NB4 (cell line): ENCODE measurements at regions not wholly inside any gene's neighbourhood (a gene's known extent, or its start where the extent isn't known, plus 50 kb on each side); places are given as distances from the start of the nearest gene placed in this dataset.

Source experiments
- CTCF ChIP-seq: IDR thresholded peaks from one replicate; pipeline ENCODE4 v1.5.1; 2012; ENCODE audit warnings: low read depth, low read length
- MAX ChIP-seq: IDR thresholded peaks from 2 replicates; pipeline ENCODE4 v1.6.1; 2011; ENCODE audit warnings: low read depth, low read length
- MYC ChIP-seq: IDR thresholded peaks from 2 replicates; pipeline ENCODE4 v1.6.1; 2011; ENCODE audit warnings: low read depth, low read length
- POLR2A ChIP-seq: IDR thresholded peaks from 2 replicates; pipeline ENCODE4 v1.6.1; 2011; ENCODE audit warnings: mild to moderate bottlenecking; ENCODE audit not compliant: insufficient read length; ENCODE audit errors: extremely low read depth

GRCh38 chr4:180770265-180770664, 1472.9 kb upstream of the TENM3 start:
- TF ChIP-seq POLR2A (no peak), CTCF (no peak), MYC (no peak), MAX (no peak)
